ENCODE measurements at regions not wholly inside any gene's neighbourhood (a gene's known extent, or its start where the extent isn't known, plus 50 kb on each side); places are given as distances from the start of the nearest gene placed in this dataset.

DNA sequence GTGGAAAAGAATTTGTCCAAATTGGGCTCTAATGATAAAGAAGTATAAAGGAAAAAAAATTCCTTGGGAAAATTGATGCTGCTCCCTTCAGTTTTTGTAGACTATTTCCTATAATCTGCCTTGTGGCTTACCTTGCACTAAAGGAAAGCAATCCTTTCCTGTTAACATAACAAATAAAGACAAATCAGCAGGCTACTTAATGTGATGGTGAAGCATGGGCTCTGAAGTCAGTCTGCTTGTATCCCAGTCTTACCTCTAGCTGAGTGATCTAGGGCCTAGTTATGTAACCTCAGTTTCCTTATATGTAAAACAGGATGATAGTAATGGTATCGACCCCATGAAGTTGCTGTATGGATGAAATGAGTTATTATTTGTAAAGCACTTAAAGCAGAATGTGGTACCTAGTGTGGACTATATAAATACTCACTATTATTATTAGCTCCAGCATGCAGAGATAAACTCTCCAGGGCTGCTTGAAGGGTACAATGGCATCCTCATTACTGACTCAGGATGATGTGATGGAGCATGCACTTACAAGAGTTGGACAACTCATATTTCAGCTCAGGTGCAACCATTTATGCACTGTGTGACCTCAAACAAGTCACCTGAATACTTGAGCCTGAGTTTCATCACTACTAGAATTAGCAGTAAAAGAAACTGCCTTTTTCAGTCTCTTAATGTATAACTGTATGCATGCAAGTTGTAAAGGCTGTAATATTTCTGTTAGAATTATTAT is 156.1 kb downstream of the DKK1 start:
- no peak overlapping the region for H3K4me3 ChIP-seq (replicated peaks; ENCODE audit: low read depth, low read length)
- TF ChIP-seq, protein P1, sequence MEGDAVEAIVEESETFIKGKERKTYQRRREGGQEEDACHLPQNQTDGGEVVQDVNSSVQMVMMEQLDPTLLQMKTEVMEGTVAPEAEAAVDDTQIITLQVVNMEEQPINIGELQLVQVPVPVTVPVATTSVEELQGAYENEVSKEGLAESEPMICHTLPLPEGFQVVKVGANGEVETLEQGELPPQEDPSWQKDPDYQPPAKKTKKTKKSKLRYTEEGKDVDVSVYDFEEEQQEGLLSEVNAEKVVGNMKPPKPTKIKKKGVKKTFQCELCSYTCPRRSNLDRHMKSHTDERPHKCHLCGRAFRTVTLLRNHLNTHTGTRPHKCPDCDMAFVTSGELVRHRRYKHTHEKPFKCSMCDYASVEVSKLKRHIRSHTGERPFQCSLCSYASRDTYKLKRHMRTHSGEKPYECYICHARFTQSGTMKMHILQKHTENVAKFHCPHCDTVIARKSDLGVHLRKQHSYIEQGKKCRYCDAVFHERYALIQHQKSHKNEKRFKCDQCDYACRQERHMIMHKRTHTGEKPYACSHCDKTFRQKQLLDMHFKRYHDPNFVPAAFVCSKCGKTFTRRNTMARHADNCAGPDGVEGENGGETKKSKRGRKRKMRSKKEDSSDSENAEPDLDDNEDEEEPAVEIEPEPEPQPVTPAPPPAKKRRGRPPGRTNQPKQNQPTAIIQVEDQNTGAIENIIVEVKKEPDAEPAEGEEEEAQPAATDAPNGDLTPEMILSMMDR (IDR thresholded peaks at IDR 0.05; ENCODE audit: low read depth, low read length, missing control alignments): no peak
- DNase-seq (ENCODE audit: extremely low read depth, low read depth): no peak

DNA sequence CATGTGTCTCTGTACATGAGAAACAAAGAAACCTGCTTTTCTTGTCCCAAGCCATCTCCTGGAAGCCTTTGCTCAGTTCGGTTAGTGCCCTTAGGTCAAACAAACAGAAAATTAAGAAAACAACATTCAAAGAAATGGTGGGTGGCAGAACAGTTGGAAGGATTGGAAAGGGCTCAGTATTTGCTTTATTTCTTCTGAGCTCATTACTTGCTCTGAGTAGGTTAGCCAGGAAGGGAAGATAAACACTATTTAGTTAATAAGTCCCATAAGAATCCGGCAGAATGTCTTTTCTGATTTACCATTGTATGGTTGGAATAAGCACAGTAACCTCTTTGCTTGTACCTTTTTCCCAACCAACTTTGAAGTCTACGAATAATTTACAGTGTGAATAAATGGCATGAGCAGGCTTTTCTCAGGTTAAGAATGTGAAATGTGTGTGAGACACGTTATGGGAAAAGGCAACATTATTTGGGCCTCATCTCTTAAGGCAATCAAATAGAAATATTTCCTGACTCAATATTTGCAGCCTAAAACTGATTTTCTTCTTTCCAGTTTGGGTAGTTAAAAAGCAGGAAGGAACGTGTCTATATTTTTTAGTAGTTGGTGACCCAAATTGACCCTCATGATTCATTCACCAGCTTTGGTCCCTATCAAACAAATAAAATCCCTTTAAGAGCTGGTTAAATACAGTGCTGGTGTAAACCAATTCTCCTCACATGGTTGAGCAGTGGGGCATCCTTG is 158.5 kb downstream of the DKK1 start:
- no peak overlapping the region for H3K4me3 ChIP-seq (replicated peaks; ENCODE audit: low read depth, low read length)
- TF ChIP-seq, protein P1 (IDR thresholded peaks at IDR 0.05; ENCODE audit: low read depth, low read length, missing control alignments): no peak
- no peak for DNase-seq (ENCODE audit: extremely low read depth, low read depth)

DNA sequence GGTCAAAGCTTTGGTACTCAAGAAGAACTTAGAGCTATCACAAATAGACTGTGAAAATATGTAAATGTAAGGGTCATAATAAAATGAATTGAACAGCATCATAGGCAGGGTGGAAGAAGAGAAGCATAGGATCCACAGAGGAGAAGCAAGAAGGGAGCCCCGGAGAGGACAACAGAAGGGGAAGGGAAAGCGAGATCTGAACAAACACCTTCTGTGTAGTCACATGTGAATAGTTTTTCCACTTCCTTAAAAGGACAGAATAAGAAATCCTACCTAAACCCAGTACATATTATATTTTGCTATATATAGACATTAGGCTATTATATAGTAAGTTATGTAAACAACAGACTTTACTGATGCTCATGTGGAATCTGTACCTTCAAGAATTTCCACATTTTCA is 160.2 kb downstream of the DKK1 start:
- DNase-seq (ENCODE audit: extremely low read depth, low read depth): no peak
- H3K4me3 ChIP-seq (replicated peaks; ENCODE audit: low read depth, low read length): no peak overlapping the region
- TF ChIP-seq, protein P1 (IDR thresholded peaks at IDR 0.05; ENCODE audit: low read depth, low read length, missing control alignments): no peak

DNA sequence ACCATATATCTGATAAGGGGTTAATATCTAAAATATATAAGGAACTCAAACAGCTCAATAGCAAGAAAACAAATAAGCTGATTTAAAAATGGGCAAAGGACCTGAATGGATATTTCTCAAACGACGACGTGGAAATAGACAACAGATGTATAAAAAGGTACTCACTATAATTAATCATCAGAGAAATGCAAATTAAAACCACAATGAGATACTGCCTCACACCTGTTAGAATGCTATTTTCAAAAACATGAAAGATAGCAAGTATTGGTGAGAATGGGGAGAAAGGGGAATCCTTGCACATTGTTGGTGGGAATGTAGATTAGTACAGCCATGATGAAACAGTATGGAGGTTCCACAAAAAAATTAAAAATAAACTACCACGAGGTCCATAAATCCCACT is 163.2 kb downstream of the DKK1 start:
- no peak overlapping the region for H3K4me3 ChIP-seq (replicated peaks; ENCODE audit: low read depth, low read length)
- no peak for DNase-seq (ENCODE audit: extremely low read depth, low read depth)
- TF ChIP-seq, protein P1 (IDR thresholded peaks at IDR 0.05; ENCODE audit: low read depth, low read length, missing control alignments): no peak

DNA sequence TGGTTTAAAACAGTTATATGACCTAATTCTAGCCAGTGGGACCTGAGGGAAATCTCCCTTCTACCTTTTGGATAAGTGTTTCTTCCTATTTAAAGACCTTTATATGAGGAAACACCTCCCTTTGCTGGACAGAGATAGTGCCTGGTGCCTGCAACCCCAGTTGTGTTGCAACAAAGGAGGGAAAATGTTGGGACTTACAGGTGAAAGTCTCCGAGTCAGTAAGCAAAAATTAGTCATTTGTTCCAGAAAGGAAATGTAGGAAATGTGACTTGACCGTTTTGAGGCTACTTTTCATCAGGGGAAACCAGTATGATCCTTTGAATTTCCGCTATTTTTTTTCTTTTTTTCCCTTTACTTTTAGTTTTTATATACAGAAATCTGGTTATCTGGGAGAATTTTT is 165.5 kb downstream of the DKK1 start:
- TF ChIP-seq, protein P1 (IDR thresholded peaks at IDR 0.05; ENCODE audit: low read depth, low read length, missing control alignments): no peak
- DNase-seq (ENCODE audit: extremely low read depth, low read depth): no peak
- H3K4me3 ChIP-seq (replicated peaks; ENCODE audit: low read depth, low read length): no peak overlapping the region

DNA sequence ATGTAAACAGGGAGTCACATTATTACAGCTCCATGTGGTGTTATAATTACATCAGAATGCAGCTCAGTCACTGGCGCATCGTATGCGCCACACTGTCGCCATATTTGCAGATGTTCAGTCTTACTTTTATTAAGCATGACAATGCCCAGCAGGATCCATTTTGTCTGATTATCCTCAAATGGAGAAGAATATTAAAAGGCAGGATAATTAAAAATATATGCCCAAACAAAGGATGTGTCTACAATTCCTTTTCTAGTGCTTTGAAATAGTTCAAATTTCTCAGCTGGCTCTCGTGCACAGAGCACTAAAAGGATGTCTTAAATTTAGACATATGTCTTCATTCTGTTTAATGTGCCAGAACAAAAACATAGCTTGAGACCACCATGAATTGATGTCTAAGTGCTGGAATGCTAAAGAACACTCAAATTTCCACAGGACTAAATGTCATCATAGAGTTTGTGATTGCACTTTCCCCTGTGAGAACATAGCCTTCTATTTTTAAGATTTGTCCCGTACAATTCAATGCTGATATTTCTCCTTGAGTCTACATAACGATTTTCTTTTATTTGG is 168.0 kb downstream of the DKK1 start:
- TF ChIP-seq, protein P1 (IDR thresholded peaks at IDR 0.05; ENCODE audit: low read depth, low read length, missing control alignments): no peak
- no peak overlapping the region for H3K4me3 ChIP-seq (replicated peaks; ENCODE audit: low read depth, low read length)
- DNase-seq (ENCODE audit: extremely low read depth, low read depth): no peak

Data from HFF-Myc (cell line).